ENCODE measurements at regions not wholly inside any gene's neighbourhood (a gene's known extent, or its start where the extent isn't known, plus 50 kb on each side); places are given as distances from the start of the nearest gene placed in this dataset.

- no peak overlapping the region for H3K27ac Mint-ChIP-seq (ENCODE audit: unreplicated experiment)
- POLR2A ChIA-PET, result no interaction called here
- Histone ChIP-seq H3K9me3 (0 out of 2 replicates have a peak, but pooled peaks cover 7% of the 10 kb centered on the region), H3K4me3 (ENCODE audit: low read depth, low read length) (no peak overlapping the region), H3K4me1 (no peaks in the 10 kb centered on the region), H3K27me3 (replicated peaks; ENCODE audit: control insufficient read depth, insufficient read depth, low read length) (no peaks in the 10 kb centered on the region), H3K36me3 (ENCODE audit: control insufficient read depth, insufficient read depth, low read length) (no peaks in the 10 kb centered on the region)
- intact Hi-C loops (cut with micrococcal nuclease; ENCODE audit: unreplicated experiment), result no loop called here
- TF ChIP-seq CTCF (IDR thresholded peaks at IDR 0.05; ENCODE audit: insufficient read depth in 1 of 2, low read depth in 1 of 2, low read length in 1 of 2, severe bottlenecking in 1 of 2, unreplicated experiment in 1 of 2), result no peak
- H3K36me3 Mint-ChIP-seq (ENCODE audit: insufficient read depth, unreplicated experiment), result no peaks in the 10 kb centered on the region
- peaks cover 11% of the 10 kb centered on the region for H3K27me3 Mint-ChIP-seq (ENCODE audit: insufficient read depth, unreplicated experiment)
- CTCF ChIA-PET, result no interaction called here
- H3K4me1 Mint-ChIP-seq (ENCODE audit: low read depth, unreplicated experiment), result no peaks in the 10 kb centered on the region
- H3K9me3 Mint-ChIP-seq (ENCODE audit: unreplicated experiment), result no peaks in the 10 kb centered on the region
- no peak for DNase-seq
- no TSS peak for BruUV-seq (replicated peaks)
- H3K4me3 Mint-ChIP-seq (ENCODE audit: unreplicated experiment), result no peak overlapping the region
Measured at GRCh38 chr10:44289125-44289524, 95.8 kb downstream of the CXCL12 start.

DNA sequence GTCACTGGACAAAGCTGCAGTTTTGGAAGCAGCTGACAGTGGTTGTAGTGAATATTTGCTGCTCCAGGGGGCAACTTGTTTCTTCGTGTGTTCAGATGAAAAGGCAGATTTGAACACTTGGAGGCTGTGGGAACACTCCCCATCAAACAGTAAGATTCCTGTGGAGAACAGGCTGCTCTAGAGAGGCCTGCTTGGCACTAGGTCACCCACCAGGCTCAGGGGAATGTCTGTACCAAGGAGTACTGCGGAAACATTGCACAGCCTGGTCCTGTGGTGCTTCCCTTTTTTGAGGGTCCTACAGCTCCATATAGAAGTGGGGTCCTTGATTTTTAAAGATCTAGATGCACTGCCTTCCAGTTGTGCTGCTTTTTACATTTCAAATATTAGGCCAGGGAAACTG, 97.5 kb downstream of the CXCL12 start:
- Histone ChIP-seq H3K4me3 (ENCODE audit: low read depth, low read length) (no peak overlapping the region), H3K27me3 (replicated peaks; ENCODE audit: control insufficient read depth, insufficient read depth, low read length) (no peaks in the 10 kb centered on the region), H3K9me3 (0 out of 2 replicates have a peak, but pooled peaks cover 7% of the 10 kb centered on the region), H3K36me3 (ENCODE audit: control insufficient read depth, insufficient read depth, low read length) (no peaks in the 10 kb centered on the region), H3K4me1 (no peaks in the 10 kb centered on the region)
- Mint-ChIP-seq H3K4me3 (ENCODE audit: unreplicated experiment) (no peak overlapping the region), H3K27me3 (ENCODE audit: insufficient read depth, unreplicated experiment) (peaks cover 11% of the 10 kb centered on the region), H3K36me3 (ENCODE audit: insufficient read depth, unreplicated experiment) (no peaks in the 10 kb centered on the region), H3K9me3 (ENCODE audit: unreplicated experiment) (no peaks in the 10 kb centered on the region), H3K27ac (ENCODE audit: unreplicated experiment) (no peak overlapping the region), H3K4me1 (ENCODE audit: low read depth, unreplicated experiment) (no peaks in the 10 kb centered on the region)
- no peak for TF ChIP-seq CTCF (IDR thresholded peaks at IDR 0.05; ENCODE audit: insufficient read depth in 1 of 2, low read depth in 1 of 2, low read length in 1 of 2, severe bottlenecking in 1 of 2, unreplicated experiment in 1 of 2)
- BruUV-seq (replicated peaks), result no TSS peak
- CTCF ChIA-PET, result no interaction called here
- intact Hi-C loops (cut with micrococcal nuclease; ENCODE audit: unreplicated experiment), result no loop called here
- POLR2A ChIA-PET, result no interaction called here
- DNase-seq, result no peak

DNA sequence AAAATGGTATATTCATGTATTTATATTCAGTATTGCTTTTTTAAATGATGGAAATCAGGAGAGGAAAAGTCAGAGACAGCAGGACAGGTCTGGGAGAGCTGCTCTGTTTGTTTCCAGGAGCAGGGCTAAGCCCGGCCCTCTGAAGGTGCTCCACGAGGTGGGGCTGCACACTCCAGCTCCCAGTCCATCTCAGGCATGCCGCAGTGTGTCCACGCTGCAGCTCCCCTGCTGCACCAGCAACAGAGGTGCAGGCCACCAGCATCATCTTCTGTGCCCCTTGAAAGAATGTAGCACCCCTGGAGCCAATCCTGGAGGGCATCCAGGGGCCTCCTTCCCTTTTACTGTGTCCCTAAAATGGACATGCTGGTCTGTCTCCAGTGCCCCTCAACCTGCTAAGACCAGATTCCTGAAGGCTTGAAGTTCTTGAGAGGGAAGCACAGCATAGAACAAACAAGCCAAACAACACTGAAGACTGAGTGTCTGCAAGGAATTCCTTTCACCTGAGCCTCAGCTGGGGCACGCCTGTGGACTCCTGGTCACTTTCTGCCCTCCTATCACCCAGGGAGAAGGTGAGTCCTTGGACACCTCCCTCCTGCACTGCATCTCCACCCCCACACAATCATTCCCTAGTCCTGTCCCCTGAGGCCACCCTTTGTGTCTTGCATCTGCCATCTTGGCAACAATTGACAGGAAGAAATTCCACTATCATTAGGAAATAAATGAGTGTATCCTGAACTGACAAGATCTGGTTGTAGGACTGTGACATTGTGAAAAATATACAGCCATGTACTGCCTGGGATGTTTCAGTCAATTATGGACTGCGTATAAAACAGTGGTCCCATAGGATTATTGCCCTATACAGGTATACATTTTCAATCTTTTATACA, 100.5 kb downstream of the CXCL12 start:
- intact Hi-C loops (cut with micrococcal nuclease; ENCODE audit: unreplicated experiment), result no loop called here
- Mint-ChIP-seq H3K36me3 (ENCODE audit: insufficient read depth, unreplicated experiment) (no peaks in the 10 kb centered on the region), H3K27me3 (ENCODE audit: insufficient read depth, unreplicated experiment) (peaks cover 11% of the 10 kb centered on the region), H3K9me3 (ENCODE audit: unreplicated experiment) (no peaks in the 10 kb centered on the region), H3K4me3 (ENCODE audit: unreplicated experiment) (no peak overlapping the region), H3K27ac (ENCODE audit: unreplicated experiment) (no peak overlapping the region), H3K4me1 (ENCODE audit: low read depth, unreplicated experiment) (no peaks in the 10 kb centered on the region)
- no peaks in the 10 kb centered on the region for H3K4me1 ChIP-seq
- POLR2A ChIA-PET, result no interaction called here
- peak in 1 of 2 experiments; percentile 26 for TF ChIP-seq CTCF (IDR thresholded peaks at IDR 0.05; ENCODE audit: insufficient read depth in 1 of 2, low read depth in 1 of 2, low read length in 1 of 2, severe bottlenecking in 1 of 2, unreplicated experiment in 1 of 2)
- H3K27me3 ChIP-seq (replicated peaks; ENCODE audit: control insufficient read depth, insufficient read depth, low read length), result no peaks in the 10 kb centered on the region
- CTCF ChIA-PET, result no interaction called here
- BruUV-seq (replicated peaks), result no TSS peak
- H3K36me3 ChIP-seq (ENCODE audit: control insufficient read depth, insufficient read depth, low read length), result no peaks in the 10 kb centered on the region
- H3K9me3 ChIP-seq, result 0 out of 2 replicates have a peak, but pooled peaks cover under 1% of the 10 kb centered on the region
- no peak for DNase-seq
- no peak overlapping the region for H3K4me3 ChIP-seq (ENCODE audit: low read depth, low read length)
